ENCODE measurements at regions not wholly inside any gene's neighbourhood (a gene's known extent, or its start where the extent isn't known, plus 50 kb on each side); places are given as distances from the start of the nearest gene placed in this dataset.

DNA sequence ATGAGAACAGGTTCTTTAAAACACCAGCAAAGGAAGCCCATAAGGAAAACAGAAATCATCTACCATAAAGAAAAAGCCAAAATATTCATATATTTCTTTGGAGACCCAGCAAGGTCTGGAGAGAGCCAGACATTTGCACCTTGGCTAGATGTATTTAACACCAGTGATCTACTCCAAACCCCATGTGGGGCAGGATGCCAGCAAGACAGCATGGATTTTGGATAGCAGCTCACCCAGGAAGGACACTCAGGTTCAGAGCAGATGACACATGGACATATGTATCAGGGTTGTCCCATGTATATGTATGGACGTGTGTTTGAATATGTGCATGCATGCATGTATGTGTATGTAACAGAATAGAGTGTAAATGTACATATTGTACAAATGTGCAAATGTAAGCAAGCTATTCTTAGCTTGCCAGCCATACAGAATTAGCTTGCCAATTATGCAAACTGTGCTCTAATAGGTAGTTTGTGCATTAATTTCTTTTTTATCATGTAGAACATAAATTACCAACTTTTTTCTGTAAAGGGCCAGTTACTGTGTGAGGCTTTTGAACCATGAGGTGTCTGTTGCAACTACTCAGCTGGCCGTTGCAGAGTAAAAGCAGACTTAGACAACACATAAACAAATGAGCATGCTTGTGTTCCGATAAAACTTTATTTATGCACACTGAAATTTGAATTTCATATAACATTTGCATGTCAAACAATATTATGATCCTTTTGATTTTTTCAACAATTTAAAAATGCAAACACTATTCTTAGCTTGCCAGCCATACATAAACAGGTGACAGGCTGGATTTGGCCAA, 73.5 kb upstream of the KAZN start:
- DNase-seq (ENCODE audit: low read depth), result no peak

DNA sequence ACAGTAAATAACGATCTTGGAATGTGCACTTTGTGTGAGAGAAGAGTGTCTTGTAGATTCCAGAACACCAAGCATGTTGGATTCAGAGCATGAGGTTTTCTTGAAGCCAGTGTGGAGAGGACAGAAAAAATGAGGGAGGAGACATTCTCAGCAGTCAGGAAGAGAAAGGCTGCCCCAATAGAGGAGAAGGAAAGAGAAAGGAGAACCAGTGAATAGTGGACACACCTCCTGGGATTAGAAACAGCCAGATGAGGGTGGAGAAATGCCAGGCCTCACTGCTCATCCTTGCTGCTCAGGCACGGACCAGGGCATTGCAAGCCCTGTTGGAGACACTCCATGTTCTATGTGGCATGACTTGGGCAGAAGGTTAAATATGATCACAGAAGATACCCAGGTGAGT, 69.0 kb upstream of the KAZN start:
- DNase-seq (ENCODE audit: low read depth), result no peak

DNA sequence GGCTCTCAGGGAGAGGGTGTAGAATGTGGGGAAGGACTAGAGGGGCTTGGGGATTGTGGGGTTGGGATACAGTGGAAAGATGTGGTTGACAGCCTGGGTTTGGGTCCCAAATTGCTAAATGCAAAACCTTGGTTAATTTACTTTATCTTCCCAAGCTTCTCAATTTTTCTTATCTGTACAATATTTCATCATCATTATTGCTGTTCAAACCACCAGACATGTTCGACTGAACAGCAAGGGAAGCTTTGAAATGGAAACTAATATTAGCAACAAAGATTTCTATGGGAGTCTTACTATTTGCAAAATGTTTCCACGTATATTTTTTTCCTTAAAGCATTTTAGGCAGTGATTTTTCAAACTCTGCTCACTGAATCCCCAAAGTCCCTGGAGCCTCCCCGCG, 67.0 kb upstream of the KAZN start:
- no peak for DNase-seq (ENCODE audit: low read depth)

DNA sequence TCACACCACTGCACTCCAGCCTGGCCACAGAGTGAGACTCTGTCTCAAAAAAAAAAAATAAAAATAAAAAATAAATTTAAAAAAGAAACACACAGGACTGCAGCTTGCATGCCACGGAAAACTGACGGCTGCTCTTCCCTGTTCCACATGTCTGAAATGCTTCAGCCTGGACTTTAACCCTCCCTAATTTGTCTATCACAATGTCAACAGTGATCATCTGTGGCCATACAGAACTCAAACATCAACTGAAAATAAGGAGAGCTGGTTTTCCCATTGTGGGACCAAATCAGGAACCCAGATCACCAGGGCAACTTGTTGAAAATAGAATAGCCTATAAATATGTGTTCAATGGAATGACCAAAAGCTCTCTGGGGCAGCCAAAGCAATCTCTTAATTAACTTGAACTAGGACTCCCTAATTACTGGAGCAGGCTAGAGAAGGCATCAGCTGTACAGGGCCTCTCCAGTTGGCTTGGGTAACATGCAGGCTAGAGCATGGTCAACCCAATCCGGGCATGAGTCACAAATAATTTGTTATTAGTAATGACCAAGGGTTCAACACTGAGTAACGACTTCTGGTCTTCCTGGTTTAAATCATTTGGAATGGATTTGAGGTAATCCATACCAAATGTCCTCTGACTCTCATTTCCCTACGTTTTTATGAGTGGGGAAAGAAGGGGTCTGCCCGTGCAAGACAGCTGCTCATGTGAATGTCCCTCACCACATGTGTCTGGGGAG, 62.7 kb upstream of the KAZN start:
- DNase-seq (ENCODE audit: low read depth), result no peak

DNA sequence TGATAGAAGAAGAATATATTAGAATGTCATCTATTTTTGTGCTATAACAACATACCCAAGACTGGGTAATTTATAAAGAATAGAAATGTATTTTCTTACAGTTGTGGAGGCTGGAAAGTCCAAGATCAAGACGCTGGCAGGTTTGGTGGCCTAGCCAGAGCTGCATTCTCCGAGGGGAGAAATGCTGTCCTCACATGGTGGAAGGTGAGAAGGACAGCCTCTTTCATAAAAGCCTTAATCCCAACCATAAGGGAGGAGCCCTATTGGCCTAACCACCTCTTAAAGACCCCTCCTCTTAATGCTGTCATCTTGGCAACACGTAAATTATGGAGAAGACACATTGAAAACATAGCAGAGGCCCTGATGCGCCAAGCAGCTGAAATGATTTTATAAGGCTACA, 60.1 kb upstream of the KAZN start:
- DNase-seq (ENCODE audit: low read depth), result no peak

DNA sequence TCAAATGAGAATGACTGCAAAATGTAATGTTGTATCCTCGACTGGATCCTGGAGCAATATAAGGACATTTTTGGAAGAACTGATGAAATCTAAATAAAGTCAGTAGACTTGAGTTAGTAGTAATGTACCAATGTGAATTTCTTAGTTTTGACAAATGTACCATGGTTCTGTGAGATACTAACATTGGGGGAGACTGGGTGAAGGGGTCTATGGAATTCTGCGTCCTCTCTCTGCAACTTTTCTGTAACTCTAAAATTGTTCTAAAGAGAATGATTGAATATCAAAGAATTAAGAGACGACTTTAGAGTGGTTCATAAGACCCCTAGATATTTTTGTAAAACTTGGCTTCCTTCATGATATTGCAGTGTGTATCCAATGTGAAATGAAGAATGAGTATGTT, 59.2 kb upstream of the KAZN start:
- DNase-seq (ENCODE audit: low read depth), result no peak

DNA sequence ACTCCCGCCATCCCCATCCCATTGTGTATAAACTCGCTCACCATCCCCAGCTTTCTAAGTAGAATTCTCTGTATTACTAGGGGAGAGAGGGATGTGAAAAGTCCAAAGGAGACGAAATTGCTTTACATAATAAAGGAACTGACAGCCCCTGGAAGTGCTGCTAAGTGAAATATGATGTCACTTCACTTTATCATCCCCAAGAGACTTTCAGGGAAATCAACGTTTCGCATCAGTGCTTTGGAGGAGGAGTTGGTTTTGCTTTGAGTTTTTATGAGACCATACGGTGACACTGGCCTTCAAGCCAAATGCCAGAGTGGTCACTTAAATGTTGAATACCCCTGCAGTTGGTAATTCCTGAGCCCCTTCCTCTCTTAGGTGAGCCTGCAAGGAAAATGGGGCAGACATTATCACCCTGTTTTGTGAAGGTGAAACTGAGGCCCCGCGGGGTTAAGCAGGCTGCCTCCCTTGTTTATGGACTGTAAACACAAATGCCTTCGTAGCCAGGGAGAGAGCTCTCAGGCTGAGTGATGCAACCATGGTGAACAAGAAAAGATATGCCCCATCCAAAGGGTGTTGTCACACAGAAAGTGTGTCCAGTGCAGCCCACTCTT, 58.4 kb upstream of the KAZN start:
- DNase-seq (ENCODE audit: low read depth), result no peak

DNA sequence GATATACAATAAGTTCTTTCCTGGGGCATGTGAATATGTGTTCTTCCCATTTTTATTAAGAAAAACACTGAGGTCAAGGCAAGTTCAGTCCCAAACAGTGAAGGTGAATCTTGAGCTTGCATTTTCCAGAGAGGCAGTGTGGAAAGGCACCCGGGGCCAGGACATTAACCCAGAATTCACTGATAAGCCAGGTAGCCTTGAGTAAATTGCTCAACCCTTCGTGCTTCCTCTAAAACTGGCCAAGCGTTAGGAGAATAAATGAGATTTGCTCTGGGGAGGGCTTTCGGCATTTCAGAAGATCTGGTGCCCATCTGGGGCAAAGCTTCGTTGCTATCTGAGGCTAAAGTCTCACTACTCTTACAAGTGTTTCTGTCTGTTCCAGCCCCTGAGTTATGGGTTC, 57.1 kb upstream of the KAZN start:
- DNase-seq (ENCODE audit: low read depth), result no peak

DNA sequence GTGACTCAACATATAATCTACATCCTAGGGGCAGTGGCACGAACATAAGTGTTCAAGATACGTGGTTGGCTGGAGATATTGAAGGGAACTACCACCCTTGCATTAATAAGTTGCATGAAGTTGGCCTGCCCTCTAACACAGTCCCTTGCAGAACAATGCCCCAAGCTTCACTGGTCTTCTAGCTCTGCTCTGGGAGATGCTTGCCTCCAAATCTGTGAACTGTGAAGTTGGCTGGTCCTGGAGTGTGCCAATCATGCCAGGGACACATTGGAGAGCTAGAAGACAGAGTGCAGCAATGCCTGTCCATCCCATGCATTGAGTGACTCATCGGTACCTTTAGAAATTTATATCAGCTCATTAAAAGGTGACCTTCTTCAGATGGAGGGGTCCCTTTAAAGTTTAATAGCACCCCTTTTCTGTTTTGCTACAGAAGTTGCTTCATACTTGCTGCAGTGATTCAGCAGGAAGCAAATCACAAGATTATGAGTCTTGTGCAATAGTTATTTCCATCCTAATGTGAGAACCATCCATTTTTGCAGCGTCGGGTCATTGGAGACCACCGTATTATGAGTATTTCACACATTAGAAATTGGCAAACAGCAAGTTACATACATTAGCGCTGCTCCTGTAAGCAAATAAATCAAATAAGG, 55.2 kb upstream of the KAZN start:
- DNase-seq (ENCODE audit: low read depth), result no peak

DNA sequence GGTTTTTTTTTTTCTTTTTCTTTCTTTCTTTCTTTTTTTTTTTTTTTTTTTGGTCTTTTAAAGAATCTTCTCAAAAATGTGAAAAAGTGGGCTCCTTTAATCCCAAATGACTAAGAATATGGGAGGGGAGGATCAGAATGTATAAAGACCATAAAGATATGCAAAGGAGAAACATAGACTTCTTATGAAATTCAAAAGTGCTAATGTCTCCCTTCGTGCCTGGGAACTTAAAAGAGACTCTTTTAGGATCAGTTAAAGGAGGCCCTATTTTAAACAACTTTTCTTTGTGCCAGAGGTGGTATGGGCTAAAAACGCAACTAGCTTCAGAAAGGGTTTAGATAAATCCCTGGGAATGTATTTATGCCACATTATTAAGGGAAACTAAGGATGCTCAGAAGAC, 54.2 kb upstream of the KAZN start:
- no peak for DNase-seq (ENCODE audit: low read depth)

DNA sequence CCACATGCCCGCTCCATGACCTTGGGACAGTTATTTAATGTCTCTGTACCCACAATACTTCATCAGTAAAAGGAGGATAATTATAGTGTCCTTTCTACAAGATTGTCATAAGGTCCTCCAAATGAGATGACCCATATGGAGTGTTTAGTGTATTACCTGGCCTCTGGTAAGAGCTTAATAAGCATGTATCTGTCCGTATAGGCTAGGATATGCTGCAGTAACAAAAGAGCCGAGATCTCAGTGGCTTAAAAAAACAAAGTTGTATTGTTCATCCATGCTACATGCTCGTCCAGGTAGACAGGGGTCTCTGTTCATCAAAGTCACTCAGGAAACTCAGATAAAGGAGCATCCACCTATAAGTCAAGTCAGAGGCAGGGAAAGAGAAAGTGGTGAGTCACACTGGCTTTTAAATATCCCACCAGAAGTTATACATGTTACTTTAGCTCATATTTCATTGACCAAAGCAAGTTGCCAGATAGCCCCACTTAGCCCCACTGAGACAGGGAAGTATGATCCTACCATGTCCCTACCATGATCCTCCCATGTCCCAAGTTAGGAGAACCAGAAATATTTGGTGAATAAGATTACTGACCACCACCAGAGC, 53.0 kb upstream of the KAZN start:
- DNase-seq (ENCODE audit: low read depth), result no peak

DNA sequence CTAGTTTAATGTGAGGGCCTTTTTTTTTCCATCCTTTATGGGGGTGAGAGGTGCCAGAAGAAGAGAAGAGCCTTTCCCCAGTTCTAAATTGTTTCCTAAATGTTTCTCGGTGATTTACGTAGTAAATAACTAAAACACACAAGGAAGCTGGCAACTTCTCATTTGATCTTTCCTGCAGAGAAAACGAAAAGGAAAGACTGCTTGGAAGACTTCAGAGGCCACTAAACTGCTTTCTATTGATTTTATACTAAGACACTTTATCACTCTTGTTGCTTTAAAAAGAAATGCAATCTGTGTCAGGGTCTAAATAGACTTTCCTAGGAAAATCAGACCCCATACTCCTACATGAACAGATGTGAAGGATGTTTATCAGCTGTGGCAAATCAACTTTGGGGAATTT, 52.1 kb upstream of the KAZN start:
- DNase-seq (ENCODE audit: low read depth), result no peak
